H9 (cell line): ENCODE measurements at regions not wholly inside any gene's neighbourhood (a gene's known extent, or its start where the extent isn't known, plus 50 kb on each side); places are given as distances from the start of the nearest gene placed in this dataset.

Source experiments
- DNase-seq: peaks from one replicate; pipeline ENCODE4 v3.0.0-alpha.2; 2017
- H2AFZ ChIP-seq: one replicate; pipeline ENCODE4 v1.6.1; 2013; ENCODE audit warnings: mild to moderate bottlenecking, low read length, control low read depth, moderate library complexity
- H2AK5ac ChIP-seq: 2 replicates; pipeline ENCODE4 v1.6.1; 2013; ENCODE audit warnings: low read length, control low read depth, mixed read lengths; ENCODE audit not compliant: insufficient read length
- H2BK120ac ChIP-seq: one replicate; pipeline ENCODE4 v1.6.1; 2013; ENCODE audit warnings: low read depth, mild to moderate bottlenecking, low read length, control low read depth, inconsistent platforms; ENCODE audit not compliant: poor library complexity, severe bottlenecking
- H2BK12ac ChIP-seq: 2 replicates; pipeline ENCODE4 v1.6.1; 2013; ENCODE audit warnings: low read length, control low read depth, mixed read lengths, low read depth; ENCODE audit not compliant: insufficient read length
- H2BK15ac ChIP-seq: 2 replicates; pipeline ENCODE4 v1.6.1; 2013; ENCODE audit warnings: low read depth, low read length, control low read depth
- H2BK20ac ChIP-seq: one replicate; pipeline ENCODE4 v1.6.1; 2013; ENCODE audit warnings: low read depth, mild to moderate bottlenecking, low read length, control low read depth, inconsistent platforms; ENCODE audit not compliant: poor library complexity, severe bottlenecking
- H2BK5ac ChIP-seq: 2 replicates; pipeline ENCODE4 v1.6.1; 2013; ENCODE audit warnings: low read length, control low read depth, mixed read lengths; ENCODE audit not compliant: insufficient read length
- H3K14ac ChIP-seq: 2 replicates; pipeline ENCODE4 v1.6.1; 2013; ENCODE audit warnings: low read length, control low read depth; ENCODE audit not compliant: insufficient read depth
- H3K18ac ChIP-seq: 2 replicates; pipeline ENCODE4 v1.6.1; 2013; ENCODE audit warnings: low read depth, mild to moderate bottlenecking, mixed read lengths, low read length, control low read depth; ENCODE audit not compliant: insufficient read length
- H3K23ac ChIP-seq: 2 replicates; pipeline ENCODE4 v1.6.1; 2013; ENCODE audit warnings: low read length, control low read depth, mixed read lengths, low read depth; ENCODE audit not compliant: insufficient read length
- H3K23me2 ChIP-seq: 2 replicates; pipeline ENCODE4 v1.6.1; 2013; ENCODE audit warnings: low read depth, mild to moderate bottlenecking, mixed read lengths, low read length, control low read depth; ENCODE audit not compliant: insufficient read length, poor library complexity, severe bottlenecking
- H3K27ac ChIP-seq: 2 replicates; pipeline ENCODE4 v1.5.1; 2013; ENCODE audit warnings: low read length, control low read depth, mixed read lengths, low read depth; ENCODE audit not compliant: insufficient read length
- H3K27me3 ChIP-seq: 2 replicates; pipeline ENCODE4 v1.6.1; 2013; ENCODE audit warnings: low read length, control low read depth, inconsistent platforms; ENCODE audit not compliant: insufficient read depth
- H3K4ac ChIP-seq: 2 replicates; pipeline ENCODE4 v1.6.1; 2013; ENCODE audit warnings: low read depth, mild to moderate bottlenecking, control low read depth, inconsistent platforms, low read length, moderate library complexity
- H3K4me1 ChIP-seq: 2 replicates; pipeline ENCODE4 v1.6.1; 2013; ENCODE audit warnings: low read length, control low read depth, inconsistent platforms; ENCODE audit not compliant: insufficient read depth
- H3K4me2 ChIP-seq: 2 replicates; pipeline ENCODE4 v1.6.1; 2013; ENCODE audit warnings: low read length, control low read depth, mixed read lengths; ENCODE audit not compliant: insufficient read length, insufficient read depth
- H3K56ac ChIP-seq: 2 replicates; pipeline ENCODE4 v1.6.1; 2013; ENCODE audit warnings: low read depth, mild to moderate bottlenecking, mixed read lengths, low read length, control low read depth; ENCODE audit not compliant: insufficient read length
- H3K79me1 ChIP-seq: 2 replicates; pipeline ENCODE4 v1.6.1; 2013; ENCODE audit warnings: low read depth, mild to moderate bottlenecking, moderate library complexity, low read length, control low read depth, inconsistent platforms; ENCODE audit not compliant: insufficient read depth, poor library complexity, severe bottlenecking
- H3K79me2 ChIP-seq: 2 replicates; pipeline ENCODE4 v1.6.1; 2013; ENCODE audit warnings: low read length, control low read depth, inconsistent platforms; ENCODE audit not compliant: insufficient read depth
- H3K9ac ChIP-seq: 2 replicates; pipeline ENCODE4 v1.6.1; 2013; ENCODE audit warnings: low read length, control low read depth, mixed read lengths; ENCODE audit not compliant: insufficient read length; ENCODE audit errors: extremely low read depth
- H3K9me3 ChIP-seq: one replicate; pipeline ENCODE4 v1.6.1; 2013; ENCODE audit warnings: low read depth, low read length, inconsistent platforms; ENCODE audit not compliant: control insufficient read depth
- H3T11ph ChIP-seq: one replicate; pipeline ENCODE4 v1.6.1; 2013; ENCODE audit warnings: mild to moderate bottlenecking, low read length, control low read depth, inconsistent platforms
- H4K20me1 ChIP-seq: one replicate; pipeline ENCODE4 v1.6.1; 2013; ENCODE audit not compliant: control insufficient read depth, insufficient read length, insufficient read depth
- H4K5ac ChIP-seq: 2 replicates; pipeline ENCODE4 v1.6.1; 2013; ENCODE audit warnings: low read depth, mild to moderate bottlenecking, mixed read lengths, low read length, control low read depth; ENCODE audit not compliant: insufficient read length
- H4K8ac ChIP-seq: replicated peaks from 2 replicates; pipeline ENCODE4 v1.6.1; 2013; ENCODE audit warnings: low read length, control low read depth, mixed read lengths, low read depth; ENCODE audit not compliant: insufficient read length
- H4K91ac ChIP-seq: 2 replicates; pipeline ENCODE4 v1.6.1; 2013; ENCODE audit warnings: low read depth, mild to moderate bottlenecking, moderate library complexity, mixed read lengths, low read length, control low read depth; ENCODE audit not compliant: insufficient read length
- H3K27ac Mint-ChIP-seq, 3 experiments: 2 replicates in 2 of 3; 3 replicates in 1 of 3; pipeline ENCODE4 v1.8.0; 2020 to 2021; ENCODE audit warnings: mixed read lengths in 3 of 3, mild to moderate bottlenecking in 1 of 3, moderate library complexity in 1 of 3
- H3K27me3 Mint-ChIP-seq: 2 replicates; pipeline ENCODE4 v1.8.0; 2021; ENCODE audit warnings: low read depth, mild to moderate bottlenecking, moderate library complexity, mixed read lengths
- H3K36me3 Mint-ChIP-seq, 3 experiments: 2 replicates in 2 of 3; 3 replicates in 1 of 3; pipeline ENCODE4 v1.8.0; 2020 to 2021; ENCODE audit warnings: low read depth in 3 of 3, mixed read lengths in 3 of 3; ENCODE audit not compliant: insufficient read depth in 1 of 3
- H3K4me1 Mint-ChIP-seq, 2 experiments: 2 replicates each; pipeline ENCODE4 v1.8.0; 2020; ENCODE audit warnings: mixed read lengths in 2 of 2
- H3K4me3 Mint-ChIP-seq, 2 experiments: 2 replicates in 1 of 2; 3 replicates in 1 of 2; pipeline ENCODE4 v1.8.0; 2020 to 2021; ENCODE audit warnings: mild to moderate bottlenecking in 2 of 2, mixed read lengths in 2 of 2, moderate library complexity in 1 of 2
- H3K9me3 Mint-ChIP-seq, 2 experiments: 2 replicates in 1 of 2; 3 replicates in 1 of 2; pipeline ENCODE4 v1.8.0; 2020; ENCODE audit warnings: mild to moderate bottlenecking in 2 of 2, mixed read lengths in 2 of 2, moderate library complexity in 1 of 2
- CTCF ChIP-seq: fragments of 200-600 bp; sonication (generic); conservative IDR thresholded peaks from 3 replicates; pipeline ENCODE4 v1.8.0; 2021; ENCODE audit warnings: antibody characterized with exemption, mild to moderate bottlenecking
- WGBS: extraction: QIAGEN DNeasy Blood & Tissue Kit; methylation state at CpG from one replicate; pipeline ENCODE4 v1.1.7; 2013; ENCODE audit warnings: missing lambda C conversion rate, low lambda C conversion rate, mixed read lengths; ENCODE audit not compliant: insufficient read length; ENCODE audit errors: extremely low coverage; 5-methylcytosine and 5-hydroxymethylcytosine counted together

DNA sequence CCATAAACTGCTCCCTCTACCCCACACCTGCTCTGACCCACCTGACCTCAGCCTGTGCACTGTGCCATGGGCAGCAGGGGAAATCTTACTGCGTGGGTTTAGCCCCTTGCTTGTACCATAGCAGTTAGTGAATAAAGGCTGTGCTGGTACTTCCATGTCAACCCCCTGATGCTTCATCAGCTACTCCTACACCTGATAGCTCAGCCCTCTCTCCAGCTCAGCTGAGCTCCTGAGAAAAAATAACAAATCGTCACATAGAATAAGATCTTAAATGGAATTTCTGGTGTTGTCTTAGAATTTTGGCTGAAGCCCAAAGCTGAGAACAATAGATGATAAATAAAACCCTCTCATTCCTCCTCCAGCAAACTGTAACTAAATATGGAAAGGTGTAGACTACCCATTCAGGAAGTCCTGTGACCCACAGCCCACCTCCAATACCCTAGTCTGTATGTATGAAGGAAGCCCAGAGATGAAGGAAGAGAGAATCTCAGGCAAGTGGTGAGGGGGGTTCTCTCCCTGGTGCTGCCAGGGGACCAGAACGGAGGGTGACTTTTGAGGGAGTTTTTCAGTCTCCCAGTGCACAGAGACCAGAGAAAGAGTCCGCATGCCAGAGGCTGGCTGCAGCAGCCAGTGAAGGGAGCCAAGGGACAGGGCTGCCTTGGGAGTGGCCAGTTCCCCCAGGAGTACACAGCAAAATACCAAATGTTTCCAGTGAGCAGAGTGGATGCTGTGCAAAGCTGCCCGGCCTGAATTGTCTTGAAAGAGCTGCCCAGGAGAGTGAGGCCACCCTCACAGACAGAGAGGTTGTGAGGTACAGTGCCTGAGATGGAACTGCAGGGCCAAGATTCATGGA, 227.3 kb downstream of the QDPR start:
- Histone ChIP-seq H3K4me2 (no peak overlapping the region), H3K4ac (no peak overlapping the region), H3T11ph (no peak overlapping the region), H3K14ac (no peak overlapping the region), H2BK20ac (no peak overlapping the region), H4K5ac (no peak overlapping the region), H3K4me1 (peaks cover 5% of the 10 kb centered on the region; the same call in 1 of the 2 replicates), H3K23me2 (no peaks in the 10 kb centered on the region), H3K27ac (no peak overlapping the region), H3K23ac (no peak overlapping the region), H2BK5ac (no peak overlapping the region), H2AK5ac (no peak overlapping the region), H2BK120ac (no peak overlapping the region), H3K9me3 (no peaks in the 10 kb centered on the region), H3K18ac (no peak overlapping the region), H2BK15ac (no peak overlapping the region), H3K79me2 (no peaks in the 10 kb centered on the region), H3K27me3 (no peaks in the 10 kb centered on the region; the same call in 1 of the 2 replicates), H3K79me1 (no peaks in the 10 kb centered on the region), H3K9ac (no peak overlapping the region), H4K20me1 (no peaks in the 10 kb centered on the region), H3K56ac (no peak overlapping the region), H2AFZ (no peak overlapping the region), H4K8ac (no peak overlapping the region), H4K91ac (no peak overlapping the region), H2BK12ac (no peak overlapping the region)
- Mint-ChIP-seq H3K27ac (peak overlapping the region in 1 of 3 experiments; percentile 37; a peak in 1 of 7 replicates), H3K9me3 (no peaks in the 10 kb centered on the region; a peak in 1 of 5 replicates), H3K4me1 (peaks cover 52 to 58% of the 10 kb centered on the region in 2 experiments), H3K36me3 (peaks cover 0 to 11% (median 3%) of the 10 kb centered on the region in 3 experiments; a peak in 4 of 7 replicates), H3K4me3 (no peak overlapping the region), H3K27me3 (no peaks in the 10 kb centered on the region)
- no peak for TF ChIP-seq CTCF
- no peak for DNase-seq
- WGBS: no CpG with 5 or more reads among the region's 5 CpGs
